MM.1S (cell line): ENCODE measurements at regions not wholly inside any gene's neighbourhood (a gene's known extent, or its start where the extent isn't known, plus 50 kb on each side); places are given as distances from the start of the nearest gene placed in this dataset.

Experiments used
- DNase-seq: peaks from one replicate; pipeline ENCODE4 v3.0.0-alpha.2; 2015
- H2AFZ ChIP-seq: fragments of 300-600 bp; sonication (generic); 2 replicates; pipeline ENCODE4 v1.6.0; 2016; ENCODE audit warnings: antibody characterized with exemption, low read length
- H3F3A ChIP-seq: fragments of 300-600 bp; sonication (generic); 2 replicates; pipeline ENCODE4 v1.6.1; 2016; ENCODE audit warnings: mild to moderate bottlenecking, antibody characterized with exemption, low read length, moderate library complexity, mixed read lengths; ENCODE audit not compliant: insufficient read depth
- H3K27ac ChIP-seq: fragments of 300-600 bp; sonication (generic); 2 replicates; pipeline ENCODE4 v1.5.1; 2016; ENCODE audit warnings: mild to moderate bottlenecking, low read length
- H3K27me3 ChIP-seq: fragments of 300-600 bp; sonication (generic); replicated peaks from 2 replicates; pipeline ENCODE4 v1.6.0; 2016; ENCODE audit warnings: low read length; ENCODE audit not compliant: insufficient read depth
- H3K36me3 ChIP-seq: fragments of 300-600 bp; sonication (generic); replicated peaks from 2 replicates; pipeline ENCODE4 v1.6.1; 2016; ENCODE audit warnings: mild to moderate bottlenecking, low read length, mixed read lengths; ENCODE audit not compliant: insufficient read depth
- H3K4me1 ChIP-seq: fragments of 300-600 bp; sonication (generic); 2 replicates; pipeline ENCODE4 v1.6.1; 2016; ENCODE audit warnings: low read length, mixed read lengths
- H3K4me2 ChIP-seq: fragments of 300-600 bp; sonication (generic); 2 replicates; pipeline ENCODE4 v1.6.0; 2016; ENCODE audit warnings: low read depth, low read length
- H3K4me3 ChIP-seq: fragments of 300-600 bp; sonication (generic); 2 replicates; pipeline ENCODE4 v1.5.1; 2016; ENCODE audit warnings: low read length, mixed read lengths
- H3K79me2 ChIP-seq: fragments of 300-600 bp; sonication (generic); 2 replicates; pipeline ENCODE4 v1.6.1; 2016; ENCODE audit warnings: mixed run types, low read length, mixed read lengths
- H3K9ac ChIP-seq: fragments of 300-600 bp; sonication (generic); 2 replicates; pipeline ENCODE4 v1.6.1; 2016; ENCODE audit warnings: low read length, mixed read lengths
- H3K9me2 ChIP-seq: fragments of 300-600 bp; sonication (generic); replicated peaks from 2 replicates; pipeline ENCODE4 v1.6.1; 2016; ENCODE audit warnings: mild to moderate bottlenecking, low read length, mixed read lengths; ENCODE audit not compliant: insufficient read depth
- H3K9me3 ChIP-seq: fragments of 300-600 bp; sonication (generic); replicated peaks from 2 replicates; pipeline ENCODE4 v1.6.1; 2016; ENCODE audit warnings: mild to moderate bottlenecking, low read length, mixed read lengths; ENCODE audit not compliant: insufficient read depth
- H4K20me1 ChIP-seq: fragments of 300-600 bp; sonication (generic); 2 replicates; pipeline ENCODE4 v1.6.1; 2016; ENCODE audit warnings: mild to moderate bottlenecking, low read length, moderate library complexity, mixed read lengths; ENCODE audit not compliant: insufficient read depth
- EZH2 ChIP-seq: fragments of 300-600 bp; sonication (generic); optimal IDR thresholded peaks from 2 replicates; pipeline ENCODE3; 2017; ENCODE audit warnings: low read depth, mild to moderate bottlenecking, antibody characterized with exemption, low read length, mixed read lengths
- EZH2phosphoT487 ChIP-seq: fragments of 300-600 bp; sonication (generic); IDR thresholded peaks from 2 replicates; pipeline ENCODE4 v1.6.1; 2018; ENCODE audit warnings: antibody characterized with exemption, low read length
- TF ChIP-seq, protein P1 (sequence below): fragments of 300-600 bp; sonication (generic); IDR thresholded peaks from 2 replicates; pipeline ENCODE4 v1.5.1; 2016; ENCODE audit warnings: antibody characterized with exemption, low read length, mixed read lengths

DNA sequence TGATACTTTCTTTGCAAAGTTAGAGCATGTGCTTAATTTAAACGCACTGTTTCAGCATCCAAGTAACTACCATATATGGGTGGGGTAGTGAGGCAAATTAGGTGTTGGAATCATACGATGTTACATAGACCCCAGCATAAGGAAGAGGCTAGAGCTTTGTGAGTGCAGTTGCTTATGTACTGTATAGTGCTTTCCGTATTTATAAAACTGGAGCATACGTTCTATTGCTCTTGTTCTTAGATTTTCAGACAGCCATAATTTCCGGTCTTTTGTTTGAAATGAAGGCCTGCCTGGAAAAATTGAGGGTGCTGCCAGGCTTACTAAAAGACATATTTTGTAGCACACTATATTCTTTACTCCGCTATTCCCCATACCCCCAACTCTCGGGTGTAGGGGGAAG is 335.7 kb downstream of the FOXG1 start:
- Histone ChIP-seq H2AFZ (no peak overlapping the region), H3K27me3 (no peaks in the 10 kb centered on the region), H3K4me1 (no peaks in the 10 kb centered on the region), H4K20me1 (no peaks in the 10 kb centered on the region), H3K79me2 (no peaks in the 10 kb centered on the region), H3K9ac (no peak overlapping the region), H3K36me3 (no peaks in the 10 kb centered on the region), H3K9me2 (no peaks in the 10 kb centered on the region), H3F3A (no peaks in the 10 kb centered on the region), H3K4me3 (no peak overlapping the region), H3K9me3 (no peaks in the 10 kb centered on the region), H3K4me2 (no peak overlapping the region), H3K27ac (no peak overlapping the region)
- DNase-seq: no peak
- TF ChIP-seq EZH2 (no peak), EZH2phosphoT487 (no peak)
- TF ChIP-seq, protein P1, sequence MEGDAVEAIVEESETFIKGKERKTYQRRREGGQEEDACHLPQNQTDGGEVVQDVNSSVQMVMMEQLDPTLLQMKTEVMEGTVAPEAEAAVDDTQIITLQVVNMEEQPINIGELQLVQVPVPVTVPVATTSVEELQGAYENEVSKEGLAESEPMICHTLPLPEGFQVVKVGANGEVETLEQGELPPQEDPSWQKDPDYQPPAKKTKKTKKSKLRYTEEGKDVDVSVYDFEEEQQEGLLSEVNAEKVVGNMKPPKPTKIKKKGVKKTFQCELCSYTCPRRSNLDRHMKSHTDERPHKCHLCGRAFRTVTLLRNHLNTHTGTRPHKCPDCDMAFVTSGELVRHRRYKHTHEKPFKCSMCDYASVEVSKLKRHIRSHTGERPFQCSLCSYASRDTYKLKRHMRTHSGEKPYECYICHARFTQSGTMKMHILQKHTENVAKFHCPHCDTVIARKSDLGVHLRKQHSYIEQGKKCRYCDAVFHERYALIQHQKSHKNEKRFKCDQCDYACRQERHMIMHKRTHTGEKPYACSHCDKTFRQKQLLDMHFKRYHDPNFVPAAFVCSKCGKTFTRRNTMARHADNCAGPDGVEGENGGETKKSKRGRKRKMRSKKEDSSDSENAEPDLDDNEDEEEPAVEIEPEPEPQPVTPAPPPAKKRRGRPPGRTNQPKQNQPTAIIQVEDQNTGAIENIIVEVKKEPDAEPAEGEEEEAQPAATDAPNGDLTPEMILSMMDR: no peak

DNA sequence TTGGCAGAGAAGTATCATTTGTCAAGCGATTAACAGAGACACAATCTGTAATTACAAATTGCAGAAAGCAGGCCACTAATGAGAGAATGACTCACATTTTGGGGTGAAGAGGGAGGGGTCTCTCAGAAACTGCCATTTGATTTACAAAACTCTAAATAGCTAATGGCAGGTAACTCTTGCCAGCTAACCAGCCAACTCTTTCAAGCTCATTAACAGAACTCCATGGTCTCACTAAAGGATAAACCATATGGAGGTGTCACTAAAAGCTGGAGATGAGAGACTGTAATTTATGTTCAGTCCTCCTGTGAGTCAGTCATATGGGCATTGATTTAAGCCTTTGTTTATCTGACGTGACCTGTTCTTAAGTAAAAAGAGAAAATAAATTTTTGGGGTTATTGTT is 336.4 kb downstream of the FOXG1 start:
- no peak for DNase-seq

GRCh38 chr14:29108908-29109307 is 342.3 kb downstream of the FOXG1 start:
- Histone ChIP-seq H3K27me3 (no peaks in the 10 kb centered on the region), H2AFZ (no peak overlapping the region), H3K9ac (no peak overlapping the region), H3K27ac (no peak overlapping the region), H3F3A (no peaks in the 10 kb centered on the region), H3K79me2 (no peaks in the 10 kb centered on the region), H3K4me1 (no peaks in the 10 kb centered on the region), H4K20me1 (no peaks in the 10 kb centered on the region), H3K4me2 (no peak overlapping the region), H3K9me2 (no peaks in the 10 kb centered on the region), H3K9me3 (no peaks in the 10 kb centered on the region), H3K4me3 (no peak overlapping the region), H3K36me3 (no peaks in the 10 kb centered on the region)
- TF ChIP-seq EZH2 (no peak), EZH2phosphoT487 (no peak)
- TF ChIP-seq, protein P1: no peak
- no peak for DNase-seq

More for the DNA sequence above, 336.4 kb downstream of the FOXG1 start:
- Histone ChIP-seq H3K4me2 (no peak overlapping the region), H3F3A (no peaks in the 10 kb centered on the region), H3K9me2 (no peaks in the 10 kb centered on the region), H3K79me2 (no peaks in the 10 kb centered on the region), H3K9ac (no peak overlapping the region), H3K27ac (no peak overlapping the region), H3K36me3 (no peaks in the 10 kb centered on the region), H3K27me3 (no peaks in the 10 kb centered on the region), H3K4me3 (no peak overlapping the region), H2AFZ (no peak overlapping the region), H3K4me1 (no peaks in the 10 kb centered on the region), H3K9me3 (no peaks in the 10 kb centered on the region), H4K20me1 (no peaks in the 10 kb centered on the region)
- no peak for TF ChIP-seq EZH2phosphoT487
- TF ChIP-seq EZH2: no peak
- TF ChIP-seq, protein P1: no peak
